ENCODE measurements at regions not wholly inside any gene's neighbourhood (a gene's known extent, or its start where the extent isn't known, plus 50 kb on each side); places are given as distances from the start of the nearest gene placed in this dataset.

- peak; percentile 34 for ATAC-seq (ENCODE audit: poor library complexity)
- intact Hi-C loops (cut with DNase I), result no loop called here
These were observed 664.8 kb upstream of the ZNF608 start for GRCh38 chr5:125411071-125411743.

DNA sequence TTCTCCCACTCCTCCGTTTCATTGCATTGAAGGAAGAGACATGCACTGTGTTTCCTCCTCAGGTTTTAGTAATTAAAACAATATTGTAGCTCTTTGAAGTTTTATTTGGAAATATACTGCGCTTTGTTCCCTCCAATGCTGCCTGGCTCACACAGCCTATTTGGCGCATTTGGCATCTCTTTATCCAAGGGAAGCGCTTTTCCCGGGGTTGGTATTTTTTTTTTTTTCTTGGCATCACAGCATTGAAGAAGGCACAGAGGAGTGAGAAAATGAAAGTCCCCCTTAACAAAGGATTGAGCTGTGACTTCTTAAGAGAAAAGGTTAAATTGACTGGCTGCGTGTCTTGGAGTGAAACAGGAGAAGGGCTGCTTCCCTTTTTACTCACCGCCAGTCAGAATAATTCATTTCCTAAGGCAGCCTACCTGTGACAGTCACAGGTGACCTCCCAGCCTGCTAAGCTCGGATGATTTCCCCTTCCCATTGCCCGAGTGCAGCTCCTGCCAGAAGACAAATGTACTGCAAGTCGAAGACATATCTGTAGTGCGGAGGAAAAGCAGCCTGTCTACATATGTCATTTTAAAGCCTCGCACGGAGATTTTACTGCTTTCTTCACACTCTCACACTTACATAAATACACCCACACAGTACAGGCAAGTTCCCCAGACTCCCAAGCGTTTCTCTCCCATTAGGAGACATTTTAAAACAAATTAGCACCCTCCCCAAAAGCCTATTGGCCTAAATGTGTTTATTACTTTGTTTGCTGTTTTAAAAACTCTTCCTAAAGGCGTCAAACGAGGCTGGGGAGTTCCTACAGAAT lies 665.5 kb upstream of the ZNF608 start:
- DNase-seq, result peak; percentile 33
- intact Hi-C loops (cut with DNase I), result no loop called here
- peak; percentile 18 for ATAC-seq (ENCODE audit: poor library complexity)

More at GRCh38 chr5:125411071-125411743, 664.8 kb upstream of the ZNF608 start:
- no peak for DNase-seq

DNA sequence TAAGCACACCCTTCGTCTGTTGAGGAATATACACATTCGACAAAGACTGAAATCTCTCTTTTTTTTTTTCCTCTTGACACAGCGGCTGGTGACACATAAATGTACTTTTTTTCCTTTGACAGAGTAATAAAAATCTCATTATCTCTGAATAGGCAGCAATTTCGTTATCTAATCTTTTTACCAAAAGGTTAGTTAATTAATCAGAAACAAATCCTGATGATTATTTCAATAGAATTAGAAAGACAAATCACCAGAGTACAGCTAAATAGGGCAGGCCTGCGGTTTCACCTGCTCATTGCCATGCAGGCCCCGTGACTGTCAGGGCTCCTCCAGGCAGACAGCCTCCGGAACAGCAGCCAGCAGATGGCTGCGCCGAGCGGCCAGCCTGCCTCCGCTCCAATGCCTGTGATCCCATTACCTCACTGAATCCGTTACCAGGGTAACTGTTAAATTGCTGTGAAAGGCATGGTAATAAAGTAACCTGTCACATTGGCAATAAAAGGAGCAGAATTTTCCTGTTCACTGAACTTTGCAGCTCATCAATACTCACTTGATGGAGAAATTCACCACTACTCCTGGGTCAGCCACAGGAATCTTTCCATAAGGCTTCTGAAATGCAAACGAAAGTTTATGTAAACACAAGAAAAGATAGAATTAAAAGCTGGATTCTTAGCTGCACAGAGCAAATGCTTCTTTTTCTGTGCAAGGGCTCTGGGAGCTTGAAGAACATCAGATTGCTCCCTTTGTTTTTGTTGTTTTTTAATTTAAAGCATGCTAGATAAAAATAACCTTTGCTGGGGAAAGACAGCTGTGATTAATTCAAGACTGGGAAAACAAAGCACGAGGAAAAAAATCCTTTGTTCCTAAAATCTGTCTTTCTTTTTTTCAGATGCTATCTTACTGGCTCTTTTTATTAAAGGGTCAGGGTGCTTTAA lies 666.4 kb upstream of the ZNF608 start:
- ATAC-seq (ENCODE audit: poor library complexity), result peak; percentile 93
- intact Hi-C loops (cut with DNase I), result no loop called here
- peak; percentile 78 for DNase-seq

DNA sequence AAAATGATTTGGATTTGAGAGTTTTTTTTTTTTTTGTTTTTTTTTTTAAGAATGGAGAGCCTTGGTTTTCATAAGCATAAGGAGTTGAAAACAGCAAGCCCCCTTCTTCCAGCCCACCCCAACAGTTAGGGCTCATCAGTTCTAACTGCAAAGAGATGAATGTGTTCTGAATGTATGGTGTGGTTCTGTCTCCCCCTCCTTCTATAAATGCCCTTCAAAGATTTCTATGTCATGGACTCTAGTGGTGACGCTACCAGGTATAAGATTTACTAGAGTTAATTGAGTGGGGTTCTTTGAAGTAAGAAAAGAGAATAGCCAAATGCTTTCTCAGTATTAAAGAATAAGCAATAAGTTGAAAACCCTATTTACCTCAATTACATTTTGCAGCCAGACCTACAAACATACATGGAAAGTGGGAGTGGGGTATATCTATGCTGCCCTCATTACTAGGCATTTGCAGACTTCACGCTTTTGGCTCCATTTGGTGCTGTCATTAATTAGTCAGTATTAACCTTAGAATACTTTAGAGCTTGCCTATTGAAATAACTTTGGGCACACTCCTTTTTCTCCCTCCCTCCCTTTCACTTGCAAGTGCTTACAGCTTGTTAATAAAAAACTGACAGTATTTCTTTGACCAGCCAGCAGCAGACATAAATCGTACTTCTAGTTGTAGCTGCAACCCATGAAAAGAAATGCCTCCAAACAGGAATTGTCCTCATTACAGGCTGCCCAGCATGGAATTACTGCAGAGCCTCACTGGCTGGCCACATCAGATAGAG lies 667.2 kb upstream of the ZNF608 start:
- DNase-seq (no peak), ATAC-seq (ENCODE audit: poor library complexity) (no peak)
- intact Hi-C loops (cut with DNase I), result no loop called here

DNA sequence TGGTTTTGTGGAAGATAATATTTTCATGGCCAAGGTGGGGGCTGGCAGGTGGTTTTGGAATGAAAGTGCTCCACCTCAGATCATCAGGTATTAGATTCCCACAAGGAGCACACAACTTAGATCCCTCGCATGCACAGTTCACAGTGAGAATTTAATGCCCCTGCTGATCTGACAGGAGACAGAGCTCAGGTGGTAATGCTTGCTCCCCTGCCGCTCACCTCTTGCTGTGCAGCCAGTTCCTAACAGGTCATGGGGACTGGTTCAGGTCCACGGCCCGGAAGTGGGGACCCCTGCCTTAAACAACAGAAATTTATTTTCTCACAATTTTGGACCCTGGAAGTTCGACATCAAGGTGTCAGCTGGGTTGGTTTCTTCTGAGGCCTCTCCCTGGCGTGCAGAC lies 668.7 kb upstream of the ZNF608 start:
- intact Hi-C loops (cut with DNase I), result no loop called here
- no peak for DNase-seq
- no peak for ATAC-seq (ENCODE audit: poor library complexity)

DNA sequence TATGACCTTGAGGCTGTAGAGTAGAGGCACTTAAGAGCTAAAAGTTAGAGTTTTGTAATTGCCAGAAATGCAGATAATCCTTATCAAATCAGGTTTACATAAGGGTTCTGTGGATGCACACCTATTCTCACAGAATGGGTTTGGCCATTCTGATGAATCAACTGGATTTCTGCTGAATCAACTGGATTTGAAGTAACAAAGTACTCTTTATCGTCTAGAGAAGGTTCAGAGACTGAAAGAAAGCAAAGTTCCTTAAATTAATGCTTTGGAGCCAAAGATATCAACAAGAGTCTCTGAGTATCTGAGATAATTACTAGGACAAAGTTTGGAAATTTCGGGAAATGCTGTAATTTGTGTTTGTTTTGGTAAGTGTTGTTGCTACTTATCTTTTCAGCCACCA lies 669.6 kb upstream of the ZNF608 start:
- ATAC-seq (ENCODE audit: poor library complexity) (no peak), DNase-seq (no peak)
- intact Hi-C loops (cut with DNase I), result no loop called here

DNA sequence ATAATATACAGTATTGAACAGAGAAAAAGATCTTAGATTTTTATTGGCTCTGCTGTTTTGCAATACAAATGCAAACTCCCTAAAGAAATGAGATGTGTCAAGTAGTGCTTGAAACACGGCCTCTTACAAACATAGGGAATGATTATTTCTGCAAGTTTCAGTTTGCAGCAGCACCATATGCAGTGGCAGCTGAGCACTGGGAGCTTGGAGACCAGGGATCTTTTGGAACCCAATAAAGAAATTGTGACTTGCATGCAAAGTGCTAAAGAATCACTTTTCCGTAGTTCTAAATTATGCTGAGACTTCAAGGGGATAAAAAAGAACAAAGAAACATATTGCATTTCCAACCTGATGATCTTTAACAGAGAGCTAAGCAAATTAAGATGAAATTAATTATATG lies 674.6 kb upstream of the ZNF608 start:
- ATAC-seq (ENCODE audit: poor library complexity), result no peak
- intact Hi-C loops (cut with DNase I), result no loop called here
- no peak for DNase-seq

GRCh38 chr5:125422342-125422741 lies 675.9 kb upstream of the ZNF608 start:
- DNase-seq (no peak), ATAC-seq (ENCODE audit: poor library complexity) (no peak)
- intact Hi-C loops (cut with DNase I), result no loop called here

GRCh38 chr5:125424402-125425141 lies 678.1 kb upstream of the ZNF608 start:
- ATAC-seq (ENCODE audit: poor library complexity) (no peak), DNase-seq (no peak)
- intact Hi-C loops (cut with DNase I), result no loop called here

DNA sequence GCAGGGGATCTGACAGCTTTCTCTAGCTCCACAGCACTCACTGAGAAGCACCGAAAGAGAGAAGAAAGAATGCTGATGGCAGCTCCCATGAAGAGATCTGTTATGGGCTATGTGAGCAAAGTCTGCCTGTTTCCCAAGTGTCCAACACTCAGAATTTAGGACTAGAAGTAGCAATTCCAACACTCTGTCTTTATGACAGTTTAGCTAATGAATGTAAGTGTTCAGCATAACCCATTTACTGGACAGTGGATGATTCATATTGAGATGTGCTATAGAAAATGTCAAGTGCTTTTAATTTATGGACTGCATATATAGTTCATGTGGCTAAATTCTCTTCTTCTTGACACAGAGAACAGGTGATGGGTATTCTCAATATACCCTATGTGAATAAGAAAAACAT lies 683.1 kb upstream of the ZNF608 start:
- intact Hi-C loops (cut with DNase I), result no loop called here
- DNase-seq (no peak), ATAC-seq (ENCODE audit: poor library complexity) (no peak)

- DNase-seq, result no peak
- intact Hi-C loops (cut with DNase I), result no loop called here
- no peak for ATAC-seq (ENCODE audit: poor library complexity)
These were observed 687.0 kb upstream of the ZNF608 start for GRCh38 chr5:125433457-125433856.

GRCh38 chr5:125439243-125439642 lies 692.8 kb upstream of the ZNF608 start:
- DNase-seq (no peak), ATAC-seq (ENCODE audit: poor library complexity) (no peak)
- intact Hi-C loops (cut with DNase I), result no loop called here

DNA sequence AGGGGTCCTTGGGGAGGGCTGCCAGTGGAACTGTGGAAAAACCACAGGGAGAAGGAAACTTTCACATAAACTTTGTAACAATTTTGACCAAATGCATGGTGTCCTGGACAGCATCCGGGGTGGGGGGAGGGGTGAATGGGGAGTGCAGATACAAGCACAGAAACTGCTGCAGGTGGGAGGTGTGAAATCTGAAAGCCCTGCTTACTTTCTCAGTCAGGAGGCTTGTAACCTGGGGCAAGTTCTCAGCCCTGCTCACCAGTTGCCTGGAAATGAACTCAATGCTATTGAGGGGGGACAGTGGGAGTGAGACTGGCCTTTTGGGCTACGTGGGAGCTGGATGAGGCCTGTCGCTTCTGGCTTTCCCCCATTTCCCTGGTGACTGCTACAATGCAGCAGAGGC lies 694.5 kb upstream of the ZNF608 start:
- intact Hi-C loops (cut with DNase I), result no loop called here
- no peak for DNase-seq
- ATAC-seq (ENCODE audit: poor library complexity), result no peak

- intact Hi-C loops (cut with DNase I), result no loop called here
- DNase-seq (no peak), ATAC-seq (ENCODE audit: poor library complexity) (no peak)
These were observed 700.5 kb upstream of the ZNF608 start for GRCh38 chr5:125446986-125447385.

GRCh38 chr5:125450771-125451170 lies 704.3 kb upstream of the ZNF608 start:
- ATAC-seq (ENCODE audit: poor library complexity), result no peak
- intact Hi-C loops (cut with DNase I), result no loop called here
- DNase-seq, result no peak

DNA sequence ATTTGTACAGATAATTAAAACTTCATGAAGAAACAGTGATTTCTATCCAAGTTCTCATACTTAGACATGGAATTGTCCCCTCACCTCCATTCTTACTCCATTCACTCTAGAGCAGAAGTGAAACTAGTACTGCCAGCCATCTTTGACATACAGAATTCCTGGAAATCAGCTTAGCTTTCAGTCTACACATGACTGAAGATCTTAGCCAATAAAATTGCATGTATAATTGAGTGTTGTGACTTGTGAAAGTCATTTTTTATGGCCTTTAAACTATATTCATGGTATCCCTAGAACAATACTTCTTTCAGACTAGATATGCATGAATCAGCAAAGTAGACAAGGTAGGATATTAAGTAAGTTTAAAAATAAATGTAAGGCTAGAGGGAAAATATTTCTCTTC lies 705.2 kb upstream of the ZNF608 start:
- no peak for DNase-seq
- ATAC-seq (ENCODE audit: poor library complexity), result no peak
- intact Hi-C loops (cut with DNase I), result no loop called here

DNA sequence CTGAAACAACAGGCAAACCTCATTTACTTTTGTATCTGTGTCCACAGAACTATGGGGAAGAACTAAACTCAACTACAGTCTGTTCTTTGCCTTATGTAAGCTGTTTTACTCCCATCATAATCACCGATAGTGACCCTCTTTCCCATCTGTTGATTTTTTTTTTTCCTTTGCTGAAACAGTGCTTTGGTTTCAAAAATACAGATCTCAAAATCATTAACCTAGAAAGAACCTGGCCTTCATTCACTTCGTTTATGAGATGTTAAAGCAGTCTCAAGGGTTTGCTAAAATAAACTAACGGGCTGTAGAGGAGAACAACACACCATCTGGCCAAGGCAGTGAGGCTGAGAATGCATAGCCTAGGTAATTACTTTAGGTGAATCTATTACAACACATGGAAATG lies 706.6 kb upstream of the ZNF608 start:
- ATAC-seq (ENCODE audit: poor library complexity) (no peak), DNase-seq (no peak)
- intact Hi-C loops (cut with DNase I), result no loop called here

- no peak for ATAC-seq (ENCODE audit: poor library complexity)
- intact Hi-C loops (cut with DNase I), result no loop called here
These were observed 708.6 kb upstream of the ZNF608 start for GRCh38 chr5:125455041-125455440.

More at GRCh38 chr5:125455041-125455440, 708.6 kb upstream of the ZNF608 start:
- no peak for DNase-seq
